ENCODE measurements at regions not wholly inside any gene's neighbourhood (a gene's known extent, or its start where the extent isn't known, plus 50 kb on each side); places are given as distances from the start of the nearest gene placed in this dataset.
A peak's percentile ranks its signal among the peaks of the same experiment; 100 is the strongest.

- no peak for DNase-seq
Measured at GRCh38 chr2:176956791-176957190, 255.8 kb upstream of the HNRNPA3 start.

DNA sequence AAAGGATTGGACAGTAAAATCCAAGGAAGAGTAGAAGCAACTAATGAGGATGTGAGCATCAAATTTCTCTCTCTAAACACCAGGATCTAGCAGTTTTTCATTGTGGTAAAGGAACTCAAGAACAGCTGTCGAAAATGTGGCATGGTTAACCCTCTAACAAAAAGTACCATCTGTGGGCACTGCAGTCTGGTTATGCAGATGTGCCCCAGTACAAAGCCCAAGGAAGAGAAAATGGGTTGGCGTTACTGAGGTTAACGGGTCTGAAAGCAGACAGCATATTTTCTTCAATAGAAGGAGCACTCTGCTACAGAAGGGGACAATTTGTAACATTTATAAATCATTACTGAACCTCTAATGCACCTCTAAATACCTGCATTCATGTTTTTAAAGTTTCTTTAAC lies 253.0 kb upstream of the HNRNPA3 start:
- no peak for DNase-seq

- DNase-seq, result no peak
Measured at GRCh38 chr2:176960061-176960460, 252.5 kb upstream of the HNRNPA3 start.

GRCh38 chr2:176960736-176961520 lies 251.7 kb upstream of the HNRNPA3 start:
- no peak for DNase-seq

DNA sequence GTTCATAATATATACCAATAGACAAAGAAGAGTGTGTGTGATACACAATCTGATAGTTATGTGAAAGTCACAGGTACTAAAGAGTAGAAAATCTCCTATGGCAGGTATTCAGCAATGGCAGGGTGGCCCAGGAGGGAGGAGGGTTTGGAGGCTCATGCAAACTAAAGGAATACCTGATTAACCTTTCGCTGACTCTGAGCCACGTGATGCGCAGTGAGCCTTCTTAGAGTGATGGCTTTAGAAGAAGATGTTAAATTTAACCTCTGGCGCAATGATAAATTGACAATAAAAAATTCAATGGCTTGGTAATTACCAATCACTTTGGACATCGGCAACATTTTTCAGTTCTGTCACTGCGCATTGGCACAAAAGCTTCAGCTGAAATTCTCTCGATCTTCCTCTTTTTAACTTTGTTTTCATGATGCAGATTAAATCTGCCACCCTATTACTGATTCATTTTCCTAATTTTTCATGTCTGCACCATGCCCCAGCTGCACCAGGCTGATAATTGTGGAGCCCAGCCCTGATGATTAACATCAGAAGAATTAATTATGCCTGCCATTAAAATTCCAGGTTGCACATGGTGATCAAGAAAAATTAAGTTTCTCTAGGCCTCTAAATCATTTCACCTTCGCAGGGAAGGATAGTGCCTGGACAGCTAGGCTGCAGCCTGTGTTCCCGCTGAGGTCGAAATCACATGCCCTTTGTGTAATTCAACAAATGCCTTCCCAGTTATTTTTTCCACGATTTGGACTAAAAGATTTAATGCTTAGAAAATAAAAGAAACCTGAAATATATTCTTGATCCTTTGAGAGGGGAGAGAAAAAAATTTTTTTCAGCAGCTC lies 250.6 kb upstream of the HNRNPA3 start:
- DNase-seq, result no peak

DNA sequence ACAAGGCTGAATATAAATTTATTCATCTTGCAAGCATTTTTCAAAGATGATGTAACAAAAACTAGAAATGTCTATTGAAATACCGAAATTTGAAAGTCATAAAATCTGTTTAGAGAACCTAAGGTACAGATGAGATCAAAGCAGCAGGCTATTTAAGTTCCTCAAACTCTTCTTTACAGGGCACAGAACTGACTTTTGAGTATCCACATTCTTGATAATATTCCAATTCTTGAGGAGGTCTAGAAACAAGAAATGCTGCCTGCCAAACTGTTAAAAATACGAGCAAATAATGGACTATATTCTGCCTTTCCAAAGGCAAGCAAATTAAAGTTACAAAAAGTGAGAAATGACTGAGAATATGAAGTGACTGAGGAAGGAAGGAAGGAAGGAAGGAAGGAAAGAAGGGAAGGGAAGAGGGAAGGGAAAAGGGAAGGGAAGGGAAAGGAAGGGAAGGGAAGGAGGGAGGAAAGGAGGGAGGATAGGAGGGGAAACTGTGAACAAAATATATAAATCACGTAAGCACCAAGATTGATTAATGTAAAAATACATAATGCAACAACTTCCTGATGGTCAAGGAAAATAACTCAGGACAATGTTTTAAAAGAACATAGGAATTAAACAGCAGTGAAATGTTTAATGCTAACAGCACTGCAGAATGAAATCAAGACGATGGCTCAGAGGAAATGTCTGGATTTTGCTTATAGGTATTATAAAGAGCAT lies 248.9 kb upstream of the HNRNPA3 start:
- DNase-seq, result no peak

DNA sequence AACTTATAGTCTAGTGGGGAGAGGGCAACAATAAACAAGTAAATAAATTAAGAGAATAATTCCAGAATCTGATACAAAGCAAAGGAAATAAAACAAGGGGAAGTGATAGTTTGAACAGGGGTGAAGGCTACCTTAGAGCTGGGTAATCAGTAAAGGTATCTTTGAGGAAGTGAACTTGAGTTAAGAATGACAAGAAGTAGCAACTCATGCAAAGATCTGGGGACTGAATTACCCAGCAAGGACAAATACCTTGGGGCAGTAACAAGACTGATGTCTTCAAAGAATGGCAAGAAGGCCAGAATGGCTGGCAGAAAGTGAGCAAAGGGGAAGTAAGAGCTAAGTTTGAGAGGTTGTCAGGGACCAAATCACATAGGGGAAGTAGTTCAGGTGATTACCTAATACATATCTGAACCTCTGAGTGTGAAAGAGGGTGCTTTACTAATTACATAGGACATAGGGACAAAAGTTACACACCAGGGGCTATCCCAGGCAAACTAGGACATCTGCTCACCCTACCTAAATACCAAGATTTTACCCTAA lies 244.6 kb upstream of the HNRNPA3 start:
- DNase-seq, result no peak

GRCh38 chr2:176969642-176970359 lies 242.8 kb upstream of the HNRNPA3 start:
- DNase-seq, result no peak

DNA sequence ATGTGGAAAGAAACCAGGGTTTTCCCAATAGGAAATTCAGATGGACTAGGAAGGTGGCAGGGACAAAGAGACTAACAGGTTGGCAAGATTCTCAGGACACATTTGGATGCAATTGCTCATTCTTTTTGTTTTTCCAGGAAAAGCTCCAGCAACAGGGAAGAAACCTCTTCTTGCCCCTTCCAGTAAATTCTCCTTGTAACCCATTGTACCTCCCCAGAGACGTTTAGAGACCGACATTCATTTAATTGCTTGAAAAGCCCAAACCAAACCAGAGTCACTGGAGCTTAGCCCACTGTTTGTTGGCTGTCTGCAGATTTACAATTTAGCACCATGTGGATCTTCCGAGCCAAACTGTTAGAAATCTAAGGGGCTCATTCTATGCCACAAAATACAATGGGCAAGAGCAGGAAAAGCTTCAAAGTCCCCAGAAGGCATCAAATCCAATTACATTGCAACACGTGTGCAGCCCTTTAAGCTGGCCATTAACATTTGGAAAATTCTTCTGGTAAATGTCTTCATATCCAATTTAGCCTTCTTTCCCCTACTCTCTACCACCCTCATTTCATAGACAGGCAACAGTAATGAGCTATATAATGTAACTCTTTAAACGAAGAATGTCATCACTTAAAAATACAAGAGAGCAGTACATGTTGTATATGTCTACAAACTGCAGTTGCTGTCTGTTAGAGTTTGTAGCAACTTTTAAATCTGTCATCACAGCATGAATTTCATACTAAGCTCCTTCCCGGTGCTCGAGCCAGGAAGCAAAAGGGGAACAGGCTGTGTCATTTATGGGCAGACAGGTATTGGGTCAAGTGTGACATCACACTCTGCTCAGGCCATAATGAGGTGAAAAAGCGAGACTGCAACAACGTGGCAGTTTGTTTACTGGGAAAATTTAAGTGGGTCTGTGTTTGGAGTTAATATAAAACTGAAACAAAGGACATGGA lies 235.6 kb upstream of the HNRNPA3 start:
- no peak for DNase-seq

- no peak for DNase-seq
Measured at GRCh38 chr2:176978921-176979320, 233.7 kb upstream of the HNRNPA3 start.

- no peak for DNase-seq
Measured at GRCh38 chr2:176979981-176980710, 232.4 kb upstream of the HNRNPA3 start.

GRCh38 chr2:176984987-176985386 lies 227.6 kb upstream of the HNRNPA3 start:
- DNase-seq, result no peak

DNA sequence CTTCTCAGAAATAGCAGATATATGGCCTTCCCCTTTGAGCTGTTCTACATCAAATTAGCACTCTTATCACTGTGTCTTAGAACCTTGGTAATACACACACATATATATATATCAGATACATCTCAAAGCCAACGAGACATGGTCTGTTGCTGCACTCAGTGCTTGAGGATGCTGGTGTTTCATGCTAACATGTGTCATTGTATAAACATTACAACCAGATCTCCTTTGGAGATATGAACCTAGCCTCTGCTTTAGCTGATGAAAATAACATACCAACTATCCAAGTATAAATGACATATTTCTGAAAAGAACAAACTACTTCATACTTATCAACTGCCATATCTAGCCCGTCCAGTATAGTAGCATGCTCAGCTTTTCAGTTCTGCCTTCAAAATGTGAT lies 226.7 kb upstream of the HNRNPA3 start:
- DNase-seq, result no peak

DNA sequence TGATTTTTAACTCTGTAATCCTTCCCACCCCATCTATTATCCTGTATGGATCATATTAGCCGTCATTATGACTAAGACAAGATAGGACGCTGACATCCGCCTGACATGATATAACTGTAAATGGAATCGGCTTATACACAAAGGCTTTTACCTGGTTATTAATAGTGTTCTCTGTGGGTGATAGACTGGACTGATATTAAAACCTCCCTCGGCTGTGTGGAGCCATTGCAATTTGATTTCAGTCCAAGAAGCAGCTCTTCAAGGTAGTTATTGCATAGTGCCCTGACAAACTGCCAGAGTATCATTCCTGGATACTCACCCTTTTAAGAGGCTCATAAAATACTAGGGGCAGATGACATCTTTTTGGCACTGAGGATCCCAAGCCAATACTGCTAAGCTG lies 226.1 kb upstream of the HNRNPA3 start:
- DNase-seq, result no peak

DNA sequence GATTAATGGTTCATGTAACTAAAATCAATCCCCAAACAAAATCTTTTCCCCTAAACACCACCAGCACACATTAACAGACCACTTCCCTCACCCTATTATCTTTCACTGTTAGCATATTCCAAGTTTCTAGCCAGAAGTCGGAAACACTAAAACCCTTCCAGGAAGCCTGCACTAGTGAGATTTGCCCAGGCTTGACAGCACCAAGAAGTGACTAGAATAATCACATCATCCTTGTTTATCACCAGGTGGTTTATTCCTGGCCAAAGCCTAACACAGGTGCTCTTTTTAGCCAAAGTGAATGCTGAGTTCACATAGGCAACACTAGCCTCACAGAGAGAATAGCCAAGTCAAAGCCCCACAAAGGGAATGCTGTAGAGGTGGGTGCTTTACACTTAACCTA lies 221.2 kb upstream of the HNRNPA3 start:
- DNase-seq, result no peak

DNA sequence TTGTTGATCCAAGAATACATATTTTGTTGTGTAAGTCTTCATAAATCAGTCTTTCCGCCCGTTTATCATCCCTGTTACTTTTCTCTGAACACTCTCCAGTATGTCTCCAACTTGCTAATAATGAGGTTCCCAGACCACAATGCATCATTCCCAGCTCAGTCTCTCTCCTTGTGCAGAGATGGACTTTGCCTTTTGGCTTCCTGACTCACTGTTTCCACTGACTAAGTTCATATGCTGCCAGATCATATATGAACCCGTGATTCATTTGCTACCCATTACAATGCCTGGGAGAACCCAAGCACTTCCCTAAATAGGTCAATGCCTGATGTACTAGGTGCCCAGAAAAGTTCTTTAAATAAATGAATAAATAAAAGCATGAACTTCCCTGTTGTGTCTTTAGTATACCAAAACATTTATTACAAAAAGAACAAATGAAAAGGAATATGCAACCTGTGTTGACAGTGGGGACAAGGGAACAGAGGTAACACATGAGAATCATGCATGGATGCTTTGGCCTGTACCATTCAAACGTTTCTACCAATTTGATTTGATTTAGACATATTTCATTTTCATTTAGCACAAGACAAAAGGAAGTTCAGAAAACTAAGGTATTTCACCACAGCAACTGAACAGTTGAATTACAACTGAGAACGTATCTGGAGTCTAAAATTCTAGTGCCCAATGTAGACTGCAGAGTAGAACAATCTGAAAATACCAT lies 215.4 kb upstream of the HNRNPA3 start:
- DNase-seq, result peak; percentile 19

DNA sequence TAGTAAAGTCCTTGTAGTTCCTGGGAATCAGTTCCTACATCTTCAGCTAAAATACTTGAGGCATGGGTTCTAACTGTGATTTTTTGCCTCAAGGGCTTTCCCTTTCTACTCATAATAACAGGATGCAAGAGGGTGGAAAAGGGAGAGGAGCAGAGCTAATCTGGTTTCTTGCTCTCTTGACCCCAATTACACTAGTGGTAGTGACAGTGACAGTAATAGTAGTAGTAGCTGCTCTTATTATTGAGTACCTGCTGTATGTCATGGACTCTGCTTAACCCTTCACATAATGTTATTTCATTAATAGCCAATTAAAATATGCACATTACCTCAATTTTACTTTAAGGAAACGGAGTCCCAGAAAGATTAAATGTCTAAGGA lies 214.8 kb upstream of the HNRNPA3 start:
- no peak for DNase-seq

- no peak for DNase-seq
Measured at GRCh38 chr2:176999301-176999700, 213.3 kb upstream of the HNRNPA3 start.

DNA sequence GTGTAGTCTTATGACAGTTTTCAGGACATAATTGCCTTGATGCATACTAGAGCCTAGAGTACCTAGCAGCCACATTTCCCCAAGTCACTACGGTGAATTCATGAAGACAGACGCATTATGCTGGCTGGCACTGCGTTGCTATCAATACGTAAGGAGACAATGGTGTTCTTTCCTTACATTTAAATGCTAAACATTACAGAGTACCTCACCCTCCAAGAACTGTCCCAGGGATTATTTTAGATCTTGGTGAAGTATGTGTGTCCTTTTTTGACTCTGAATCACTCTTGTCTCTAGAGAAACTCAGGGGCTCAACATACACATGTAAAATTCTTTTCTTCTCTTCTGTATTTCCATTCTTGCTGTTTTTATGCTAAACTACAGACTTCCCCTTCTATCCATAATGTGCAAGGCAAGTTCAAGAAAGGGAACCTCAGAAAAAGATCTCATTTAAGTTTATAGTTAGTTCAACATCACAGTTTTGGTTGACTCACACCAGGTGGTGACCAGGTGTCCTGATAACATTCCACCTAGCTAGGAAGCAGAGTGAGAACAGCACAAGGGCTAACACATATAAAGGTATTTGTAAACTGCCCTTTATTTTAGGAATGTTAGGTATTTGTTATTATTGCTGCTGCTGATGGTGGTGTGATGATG lies 212.4 kb upstream of the HNRNPA3 start:
- no peak for DNase-seq

- no peak for DNase-seq
Measured at GRCh38 chr2:177000715-177001072, 211.9 kb upstream of the HNRNPA3 start.

Data from CD4-positive, alpha-beta T cell treated with Interleukin-4 for 4 hours (primary cell).